Loucy (cell line): ENCODE measurements at regions not wholly inside any gene's neighbourhood (a gene's known extent, or its start where the extent isn't known, plus 50 kb on each side); places are given as distances from the start of the nearest gene placed in this dataset.

Experiments
- H2AFZ ChIP-seq: fragments of 200-600 bp; sonication (generic); 2 replicates; pipeline ENCODE4 v1.6.0; 2016; ENCODE audit warnings: antibody characterized with exemption, mild to moderate bottlenecking, low read length, moderate library complexity
- H3F3A ChIP-seq: fragments of 200-600 bp; 2 replicates; pipeline ENCODE4 v1.6.0; 2016; ENCODE audit warnings: antibody characterized with exemption, low read depth, mild to moderate bottlenecking
- H3K27me3 ChIP-seq: fragments of 200-600 bp; sonication (generic); 2 replicates; pipeline ENCODE4 v1.6.1; 2014; ENCODE audit warnings: low read length, mild to moderate bottlenecking; ENCODE audit not compliant: insufficient read depth, poor library complexity, severe bottlenecking
- H3K36me3 ChIP-seq: fragments of 200-600 bp; sonication (generic); 2 replicates; pipeline ENCODE4 v1.6.1; 2016; ENCODE audit warnings: low read length; ENCODE audit not compliant: insufficient read depth
- H3K4me1 ChIP-seq: fragments of 200-600 bp; sonication (generic); 2 replicates; pipeline ENCODE4 v1.5.1; 2014; ENCODE audit warnings: low read length, mild to moderate bottlenecking; ENCODE audit not compliant: insufficient read depth, poor library complexity, severe bottlenecking
- H3K4me2 ChIP-seq: fragments of 200-600 bp; sonication (generic); 2 replicates; pipeline ENCODE4 v1.6.0; 2014; ENCODE audit warnings: antibody characterized with exemption, low read length, low read depth, mild to moderate bottlenecking; ENCODE audit not compliant: poor library complexity, severe bottlenecking
- H3K4me3 ChIP-seq: fragments of 200-600 bp; sonication (generic); 2 replicates; pipeline ENCODE4 v1.5.1; 2014; ENCODE audit warnings: low read length, mild to moderate bottlenecking, mixed read lengths; ENCODE audit not compliant: poor library complexity, severe bottlenecking
- H3K79me2 ChIP-seq: fragments of 200-600 bp; sonication (generic); 2 replicates; pipeline ENCODE4 v1.6.1; 2014; ENCODE audit warnings: low read length; ENCODE audit not compliant: insufficient read depth
- H3K9ac ChIP-seq: fragments of 200-600 bp; sonication (generic); 2 replicates; pipeline ENCODE4 v1.6.0; 2014; ENCODE audit warnings: mild to moderate bottlenecking, low read depth, low read length, moderate library complexity; ENCODE audit not compliant: poor library complexity, severe bottlenecking
- H3K9me2 ChIP-seq: fragments of 200-600 bp; sonication (generic); replicated peaks from 2 replicates; pipeline ENCODE4 v1.6.1; 2016; ENCODE audit warnings: low read depth, low read length, mixed read lengths
- H3K9me3 ChIP-seq: fragments of 200-600 bp; sonication (generic); 2 replicates; pipeline ENCODE4 v1.6.1; 2014; ENCODE audit warnings: mild to moderate bottlenecking, antibody characterized with exemption, low read length, low read depth; ENCODE audit not compliant: insufficient read depth
- H4K20me1 ChIP-seq: fragments of 200-600 bp; sonication (generic); 2 replicates; pipeline ENCODE4 v1.6.0; 2014; ENCODE audit warnings: antibody characterized with exemption, low read length, mild to moderate bottlenecking; ENCODE audit not compliant: insufficient read depth, poor library complexity, severe bottlenecking
- EZH2phosphoT487 ChIP-seq: fragments of 200-600 bp; IDR thresholded peaks from 2 replicates; pipeline ENCODE4 v1.6.1; 2018; ENCODE audit warnings: antibody characterized with exemption, mild to moderate bottlenecking, moderate library complexity, borderline replicate concordance
- TF ChIP-seq, protein P1 (sequence below): fragments of 200-600 bp; sonication (generic); conservative IDR thresholded peaks from 2 replicates; pipeline ENCODE4 v1.5.1; 2014; ENCODE audit warnings: mild to moderate bottlenecking, antibody characterized with exemption, low read length

GRCh38 chr4:57682275-57682674, 572.1 kb upstream of the IGFBP7 start:
- no peaks in the 10 kb centered on the region for H3K4me1 ChIP-seq
- no peaks in the 10 kb centered on the region for H3F3A ChIP-seq
- H3K36me3 ChIP-seq, result no peaks in the 10 kb centered on the region
- no peak overlapping the region for H3K4me2 ChIP-seq
- H4K20me1 ChIP-seq, result no peaks in the 10 kb centered on the region
- no peak overlapping the region for H3K9ac ChIP-seq
- no peaks in the 10 kb centered on the region for H3K27me3 ChIP-seq
- H3K9me3 ChIP-seq, result no peaks in the 10 kb centered on the region
- no peaks in the 10 kb centered on the region for H3K79me2 ChIP-seq
- TF ChIP-seq EZH2phosphoT487, result no peak
- TF ChIP-seq, protein P1, sequence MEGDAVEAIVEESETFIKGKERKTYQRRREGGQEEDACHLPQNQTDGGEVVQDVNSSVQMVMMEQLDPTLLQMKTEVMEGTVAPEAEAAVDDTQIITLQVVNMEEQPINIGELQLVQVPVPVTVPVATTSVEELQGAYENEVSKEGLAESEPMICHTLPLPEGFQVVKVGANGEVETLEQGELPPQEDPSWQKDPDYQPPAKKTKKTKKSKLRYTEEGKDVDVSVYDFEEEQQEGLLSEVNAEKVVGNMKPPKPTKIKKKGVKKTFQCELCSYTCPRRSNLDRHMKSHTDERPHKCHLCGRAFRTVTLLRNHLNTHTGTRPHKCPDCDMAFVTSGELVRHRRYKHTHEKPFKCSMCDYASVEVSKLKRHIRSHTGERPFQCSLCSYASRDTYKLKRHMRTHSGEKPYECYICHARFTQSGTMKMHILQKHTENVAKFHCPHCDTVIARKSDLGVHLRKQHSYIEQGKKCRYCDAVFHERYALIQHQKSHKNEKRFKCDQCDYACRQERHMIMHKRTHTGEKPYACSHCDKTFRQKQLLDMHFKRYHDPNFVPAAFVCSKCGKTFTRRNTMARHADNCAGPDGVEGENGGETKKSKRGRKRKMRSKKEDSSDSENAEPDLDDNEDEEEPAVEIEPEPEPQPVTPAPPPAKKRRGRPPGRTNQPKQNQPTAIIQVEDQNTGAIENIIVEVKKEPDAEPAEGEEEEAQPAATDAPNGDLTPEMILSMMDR, result no peak
- no peak overlapping the region for H2AFZ ChIP-seq
- no peaks in the 10 kb centered on the region for H3K9me2 ChIP-seq
- H3K4me3 ChIP-seq, result no peak overlapping the region

DNA sequence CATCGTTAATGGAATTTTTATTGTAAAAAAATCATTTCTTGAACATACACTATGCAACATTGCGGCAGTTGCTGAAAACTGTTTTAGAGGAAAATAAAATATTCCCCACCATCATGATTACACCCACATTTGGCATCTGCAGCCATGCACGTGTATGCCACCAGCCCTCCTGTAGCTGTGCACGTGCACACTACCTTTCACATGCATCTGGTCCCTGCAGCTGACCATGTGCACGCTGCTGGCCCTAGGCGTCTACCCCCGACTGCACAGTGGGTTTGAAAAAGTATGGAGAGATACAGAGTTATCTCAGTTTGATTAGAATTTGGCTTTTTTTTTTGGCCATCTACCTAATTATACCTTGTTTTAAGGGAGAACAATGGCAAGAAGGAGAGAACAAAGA, 569.8 kb upstream of the IGFBP7 start:
- no peaks in the 10 kb centered on the region for H3K9me2 ChIP-seq
- no peaks in the 10 kb centered on the region for H3K36me3 ChIP-seq
- H3K9me3 ChIP-seq, result no peaks in the 10 kb centered on the region
- no peaks in the 10 kb centered on the region for H3K79me2 ChIP-seq
- no peaks in the 10 kb centered on the region for H3K4me1 ChIP-seq
- no peak overlapping the region for H3K4me3 ChIP-seq
- no peak overlapping the region for H3K4me2 ChIP-seq
- H3K9ac ChIP-seq, result no peak overlapping the region
- H3F3A ChIP-seq, result no peaks in the 10 kb centered on the region
- H4K20me1 ChIP-seq, result no peaks in the 10 kb centered on the region
- TF ChIP-seq, protein P1, result no peak
- no peak for TF ChIP-seq EZH2phosphoT487
- H3K27me3 ChIP-seq, result no peaks in the 10 kb centered on the region
- no peak overlapping the region for H2AFZ ChIP-seq

DNA sequence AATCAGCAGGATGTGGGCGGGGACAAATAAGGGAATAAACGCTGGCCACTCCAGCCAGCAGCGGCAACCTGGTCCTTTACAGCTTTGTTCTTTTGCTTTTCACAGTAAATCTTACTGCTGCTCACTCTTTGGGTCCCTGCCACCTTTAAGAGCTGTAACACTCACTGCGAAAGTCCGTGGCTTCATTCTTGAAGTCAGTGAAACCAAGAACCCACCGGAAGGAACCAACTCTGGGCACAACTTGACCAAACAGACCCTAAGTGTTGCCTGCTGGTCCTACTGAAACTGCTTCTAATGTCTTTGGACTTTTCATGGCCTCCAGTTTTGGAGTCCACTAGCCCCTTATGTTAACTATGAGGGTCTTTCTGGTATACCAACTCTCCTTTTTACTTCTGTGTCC, 566.2 kb upstream of the IGFBP7 start:
- H3F3A ChIP-seq, result no peaks in the 10 kb centered on the region
- no peaks in the 10 kb centered on the region for H3K4me1 ChIP-seq
- no peaks in the 10 kb centered on the region for H4K20me1 ChIP-seq
- no peaks in the 10 kb centered on the region for H3K9me3 ChIP-seq
- H3K27me3 ChIP-seq, result no peaks in the 10 kb centered on the region
- H3K79me2 ChIP-seq, result no peaks in the 10 kb centered on the region
- no peak for TF ChIP-seq EZH2phosphoT487
- TF ChIP-seq, protein P1, result no peak
- H3K4me2 ChIP-seq, result no peak overlapping the region
- H2AFZ ChIP-seq, result no peak overlapping the region
- no peaks in the 10 kb centered on the region for H3K36me3 ChIP-seq
- no peak overlapping the region for H3K4me3 ChIP-seq
- no peak overlapping the region for H3K9ac ChIP-seq
- no peaks in the 10 kb centered on the region for H3K9me2 ChIP-seq
